ENCODE measurements at regions not wholly inside any gene's neighbourhood (a gene's known extent, or its start where the extent isn't known, plus 50 kb on each side); places are given as distances from the start of the nearest gene placed in this dataset.
A peak's percentile ranks its signal among the peaks of the same experiment; 100 is the strongest.
"Not testable (repeated sequence)": the region's sequence is repeated elsewhere in the genome, so short reads cannot be mapped to it uniquely, and the experiment has no call there.

- no peak for DNase-seq (ENCODE audit: low read depth in 2 of 2)
Observed at GRCh38 chr17:53492532-53492931, 330.2 kb upstream of the KIF2B start.

- no peak for DNase-seq (ENCODE audit: low read depth in 2 of 2)
Observed at GRCh38 chr17:53490447-53490968, 332.2 kb upstream of the KIF2B start.

DNA sequence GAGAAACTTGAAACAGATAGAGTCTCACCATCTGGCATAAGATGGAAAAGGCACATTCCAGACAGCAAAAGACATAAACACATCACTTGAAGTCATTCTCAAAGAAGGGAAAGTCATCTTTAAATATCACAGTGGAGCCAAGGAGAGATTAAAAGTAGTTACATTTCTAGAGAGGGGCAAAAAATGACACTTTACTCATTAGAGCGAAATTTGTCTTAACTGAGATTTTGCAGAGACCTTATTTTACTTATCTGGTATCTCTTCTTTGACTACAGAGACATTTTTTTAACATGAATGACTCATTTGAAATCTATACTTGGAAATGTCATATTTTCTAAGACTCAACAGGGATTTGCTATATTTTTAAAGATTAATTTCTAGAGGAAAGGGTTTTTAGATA, 339.0 kb upstream of the KIF2B start:
- DNase-seq (ENCODE audit: low read depth in 2 of 2): no peak

DNA sequence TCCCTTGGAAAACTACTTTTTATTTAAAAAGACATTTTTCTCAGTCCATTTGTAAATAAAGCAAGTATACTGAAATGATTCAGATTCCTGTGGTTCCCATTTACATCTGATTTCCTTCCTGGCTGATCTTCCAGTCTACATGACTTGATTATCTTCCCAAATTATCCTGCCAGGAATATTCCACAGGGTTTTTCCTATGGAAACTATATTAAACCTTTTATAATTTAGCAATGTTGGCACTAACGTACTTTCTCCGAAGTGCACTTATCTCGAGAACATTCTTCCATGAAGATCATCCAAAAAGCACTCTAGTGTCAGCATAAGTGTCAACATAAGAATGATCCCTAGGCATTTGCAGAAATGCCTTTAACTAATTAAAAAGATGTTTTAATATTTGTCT, 347.7 kb upstream of the KIF2B start:
- no peak for DNase-seq (ENCODE audit: low read depth in 2 of 2)

DNA sequence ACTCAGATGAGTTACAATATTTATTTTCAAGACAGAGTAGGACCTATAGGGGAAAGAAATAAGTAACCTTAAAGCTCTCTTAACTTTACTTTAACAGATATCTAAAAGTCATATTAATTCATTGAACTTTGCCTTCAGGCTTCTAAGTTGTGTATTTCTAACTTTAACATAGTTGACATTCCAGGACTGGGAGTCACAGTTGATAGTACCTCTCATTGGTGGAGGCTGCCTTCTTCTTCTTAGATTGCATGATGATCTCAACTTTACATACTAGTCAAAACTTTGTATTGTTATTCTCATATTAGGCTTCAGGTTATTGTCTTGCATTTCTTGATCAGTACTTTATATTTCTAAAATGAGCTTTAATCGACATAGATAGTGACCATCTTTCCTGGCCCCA, 350.1 kb upstream of the KIF2B start:
- DNase-seq (ENCODE audit: low read depth in 2 of 2): peak in 1 of 2 donors; percentile 20

DNA sequence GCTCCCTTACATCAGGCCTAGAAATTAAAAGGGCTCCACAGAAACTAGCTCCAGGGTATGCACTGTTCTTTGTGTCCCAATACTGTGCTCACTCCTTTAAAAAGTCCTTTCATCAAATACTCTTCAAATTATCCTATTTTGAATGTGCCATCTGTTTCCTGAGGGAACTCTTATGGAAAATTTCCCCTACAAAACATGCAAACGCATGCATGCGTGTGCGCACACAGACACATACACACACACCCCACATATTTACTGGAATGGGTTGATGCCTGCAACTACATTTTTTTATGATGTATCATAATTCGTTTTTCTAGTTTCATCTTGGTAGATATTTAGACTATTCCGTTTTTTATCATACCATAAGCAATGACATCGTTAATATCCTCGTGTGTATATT, 351.2 kb upstream of the KIF2B start:
- no peak for DNase-seq (ENCODE audit: low read depth in 2 of 2)

GRCh38 chr17:53470626-53471025, 352.1 kb upstream of the KIF2B start:
- no peak for DNase-seq (ENCODE audit: low read depth in 2 of 2)

- DNase-seq (ENCODE audit: low read depth in 2 of 2): no peak
Observed at GRCh38 chr17:53466733-53467132, 356.0 kb upstream of the KIF2B start.

DNA sequence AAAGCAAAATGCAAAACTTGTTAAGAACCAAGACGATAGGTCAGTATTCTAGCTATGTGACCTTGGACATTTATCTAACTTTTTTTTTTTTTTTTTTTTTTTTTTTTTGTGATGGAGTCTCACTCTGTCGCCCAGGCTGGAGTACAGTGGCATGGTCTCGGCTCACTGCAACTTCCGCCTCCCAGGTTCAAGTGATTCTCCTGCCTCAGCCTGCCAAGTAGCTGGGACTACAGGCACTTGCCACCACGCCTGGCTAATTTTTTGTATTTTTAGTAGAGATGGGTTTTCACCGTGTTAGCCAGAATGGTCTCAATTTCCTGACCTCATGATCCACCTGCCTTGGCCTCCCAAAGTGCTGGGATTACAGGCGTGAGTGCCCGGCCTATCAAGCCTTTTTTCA, 358.3 kb upstream of the KIF2B start:
- not testable (repeated sequence) for DNase-seq (ENCODE audit: low read depth in 2 of 2)

GRCh38 chr17:53463363-53463762, 359.4 kb upstream of the KIF2B start:
- peak in 1 of 2 donors; percentile 1 for DNase-seq (ENCODE audit: low read depth in 2 of 2)

GRCh38 chr17:53462393-53462811, 360.3 kb upstream of the KIF2B start:
- DNase-seq (ENCODE audit: low read depth in 2 of 2): peak; percentile 84 to 94

DNA sequence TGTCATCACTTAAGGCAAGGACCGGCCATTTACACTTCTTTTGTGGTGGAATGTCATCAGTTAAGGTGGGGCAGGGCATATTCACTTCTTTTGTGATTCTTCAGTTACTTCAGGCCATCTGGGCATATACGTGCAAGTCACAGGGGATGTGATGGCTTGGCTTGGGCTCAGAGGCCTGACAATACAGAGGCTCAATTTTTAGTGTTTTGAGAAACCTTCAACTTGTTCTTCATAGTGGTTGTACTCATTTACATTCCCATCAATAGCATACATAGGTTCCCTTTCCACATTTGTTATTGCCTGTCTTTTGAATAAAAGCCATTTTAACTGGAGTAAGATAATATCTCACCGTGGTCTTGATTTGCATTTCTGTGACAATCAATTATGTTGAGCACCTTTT, 366.8 kb upstream of the KIF2B start:
- DNase-seq (ENCODE audit: low read depth in 2 of 2): not testable (repeated sequence)

GRCh38 chr17:53454337-53454736, 368.4 kb upstream of the KIF2B start:
- DNase-seq (ENCODE audit: low read depth in 2 of 2): no peak

GRCh38 chr17:53449324-53449723, 373.4 kb upstream of the KIF2B start:
- no peak for DNase-seq (ENCODE audit: low read depth in 2 of 2)

DNA sequence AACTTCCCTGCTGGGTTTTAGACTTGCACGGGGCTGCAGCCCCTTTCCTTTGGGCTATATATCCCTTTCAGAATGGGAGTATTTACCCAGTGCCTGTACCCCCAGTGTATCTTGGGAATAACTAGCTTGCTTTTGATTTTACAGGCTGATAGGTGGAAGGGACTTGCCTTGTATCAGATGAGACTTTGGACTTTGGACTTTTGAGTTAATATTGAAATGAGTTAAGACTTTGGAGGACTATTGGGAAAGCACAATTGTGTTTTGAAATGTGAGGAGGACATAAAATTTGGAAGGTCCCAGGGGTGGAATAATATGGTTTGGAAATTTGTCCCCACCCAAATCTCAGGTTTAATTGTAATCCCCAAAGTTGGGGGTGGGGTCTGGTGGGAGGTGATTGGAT, 393.8 kb upstream of the KIF2B start:
- no peak for DNase-seq (ENCODE audit: low read depth in 2 of 2)

- no peak for DNase-seq (ENCODE audit: low read depth in 2 of 2)
Observed at GRCh38 chr17:53426505-53426904, 396.2 kb upstream of the KIF2B start.

- DNase-seq (ENCODE audit: low read depth in 2 of 2): no peak
Observed at GRCh38 chr17:53420035-53420641, 402.6 kb upstream of the KIF2B start.

- no peak for DNase-seq (ENCODE audit: low read depth in 2 of 2)
Observed at GRCh38 chr17:53409588-53409987, 413.1 kb upstream of the KIF2B start.

DNA sequence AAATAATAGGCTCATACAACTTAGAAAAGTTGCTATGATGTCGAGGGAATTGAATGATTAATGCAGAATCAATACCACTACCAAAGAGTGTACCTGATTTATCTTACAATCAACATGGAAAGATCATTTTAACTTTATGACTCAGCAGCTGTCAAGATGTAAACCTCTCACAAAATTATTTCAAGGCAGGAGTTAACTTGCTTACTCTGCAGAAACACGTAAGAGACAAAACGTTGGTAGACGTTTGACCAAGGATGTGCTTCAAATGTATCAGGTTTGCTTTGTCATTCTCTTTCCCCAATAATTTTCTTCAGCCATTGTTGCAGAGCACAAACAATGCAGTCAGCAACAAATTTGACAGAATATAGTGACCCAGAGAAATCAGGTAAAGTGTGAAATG, 415.8 kb upstream of the KIF2B start:
- no peak for DNase-seq (ENCODE audit: low read depth in 2 of 2)

DNA sequence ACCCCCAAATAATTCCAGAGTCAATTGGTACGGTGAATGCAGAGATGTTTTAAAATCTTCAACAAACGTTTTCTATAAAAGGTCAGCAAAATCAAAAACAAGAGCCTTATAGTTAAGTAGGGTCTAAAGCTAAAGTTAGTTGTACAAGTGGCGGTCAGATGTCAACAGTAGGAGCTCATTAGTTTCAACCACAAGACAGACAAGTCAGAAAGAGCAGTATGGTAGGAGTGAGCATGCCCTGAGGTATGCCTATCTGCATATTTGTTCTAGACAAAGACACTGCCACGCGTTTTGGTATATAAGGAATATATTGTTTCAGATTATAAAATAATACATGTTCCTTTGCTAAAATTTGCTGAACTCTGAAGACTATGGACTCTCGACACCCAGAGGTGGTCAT, 431.5 kb upstream of the KIF2B start:
- no peak for DNase-seq (ENCODE audit: low read depth in 2 of 2)

GRCh38 chr17:53390575-53390974, 432.2 kb upstream of the KIF2B start:
- DNase-seq (ENCODE audit: low read depth in 2 of 2): no peak

DNA sequence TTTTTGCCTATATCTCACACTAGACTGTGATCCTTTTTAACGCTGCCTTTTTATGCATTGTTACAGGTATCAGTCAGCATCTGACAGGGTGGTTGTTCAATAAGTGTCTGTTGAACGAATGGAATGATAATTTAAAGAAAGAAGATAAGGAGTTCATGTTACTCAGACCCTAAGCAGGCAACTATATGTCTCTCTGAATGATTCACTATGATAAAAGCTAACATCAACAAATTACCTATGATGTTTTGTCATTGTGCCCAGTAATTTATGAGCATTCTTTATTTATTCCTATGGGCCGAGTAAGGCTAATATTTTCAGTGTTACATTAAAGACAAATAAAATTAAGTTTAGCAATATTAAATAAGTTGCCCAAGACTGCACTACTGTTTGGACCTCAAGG, 435.0 kb upstream of the KIF2B start:
- no peak for DNase-seq (ENCODE audit: low read depth in 2 of 2)

- peak in 1 of 2 donors; percentile 17 for DNase-seq (ENCODE audit: low read depth in 2 of 2)
Observed at GRCh38 chr17:53353919-53354351, 468.8 kb upstream of the KIF2B start.

GRCh38 chr17:53344778-53345177, 477.9 kb upstream of the KIF2B start:
- DNase-seq (ENCODE audit: low read depth in 2 of 2): no peak

Data from dermis microvascular lymphatic vessel endothelial cell (primary cell).